ENCODE measurements at regions not wholly inside any gene's neighbourhood (a gene's known extent, or its start where the extent isn't known, plus 50 kb on each side); places are given as distances from the start of the nearest gene placed in this dataset.

GRCh38 chr18:39713961-39714360 lies 2148.4 kb upstream of the CELF4 start:
- no peak for TF ChIP-seq CTCF (IDR thresholded peaks at IDR 0.05)
- no peak for TF ChIP-seq EP300 (IDR thresholded peaks at IDR 0.05)
- TF ChIP-seq POLR2A (IDR thresholded peaks at IDR 0.05) = no peak
